ENCODE measurements at regions not wholly inside any gene's neighbourhood (a gene's known extent, or its start where the extent isn't known, plus 50 kb on each side); places are given as distances from the start of the nearest gene placed in this dataset.

- no peak for FAIRE-seq
- DNase-seq (ENCODE audit: low spot score in 2 of 2), result no peak
Measured at GRCh38 chr2:59029058-59029457, 787.9 kb upstream of the FANCL start.

GRCh38 chr2:59027320-59027719, 786.2 kb upstream of the FANCL start:
- DNase-seq (ENCODE audit: low spot score in 2 of 2) (no peak), FAIRE-seq (no peak)

- DNase-seq (ENCODE audit: low spot score in 2 of 2), result no peak
Measured at GRCh38 chr2:59025157-59025757, 784.1 kb upstream of the FANCL start.

GRCh38 chr2:59021786-59022185, 780.7 kb upstream of the FANCL start:
- FAIRE-seq (no peak), DNase-seq (ENCODE audit: low spot score in 2 of 2) (no peak)

More at GRCh38 chr2:59025157-59025757, 784.1 kb upstream of the FANCL start:
- FAIRE-seq, result no peak

GRCh38 chr2:59019566-59020159, 778.5 kb upstream of the FANCL start:
- FAIRE-seq (no peak), DNase-seq (ENCODE audit: low spot score in 2 of 2) (no peak)

GRCh38 chr2:59018737-59019136, 777.6 kb upstream of the FANCL start:
- FAIRE-seq (no peak), DNase-seq (ENCODE audit: low spot score in 2 of 2) (no peak)

- FAIRE-seq, result no peak
Measured at GRCh38 chr2:59015027-59015426, 773.9 kb upstream of the FANCL start.

GRCh38 chr2:59012971-59013370, 771.8 kb upstream of the FANCL start:
- FAIRE-seq (no peak), DNase-seq (ENCODE audit: low spot score in 2 of 2) (no peak)

More at GRCh38 chr2:59015027-59015426, 773.9 kb upstream of the FANCL start:
- DNase-seq (ENCODE audit: low spot score in 2 of 2), result no peak

- no peak for DNase-seq (ENCODE audit: low spot score in 2 of 2)
- FAIRE-seq, result no peak
Measured at GRCh38 chr2:59012234-59012633, 771.1 kb upstream of the FANCL start.

GRCh38 chr2:59008950-59009349, 767.8 kb upstream of the FANCL start:
- DNase-seq (ENCODE audit: low spot score in 2 of 2), result no peak
- no peak for FAIRE-seq

- FAIRE-seq, result no peak
- DNase-seq (ENCODE audit: low spot score in 2 of 2), result no peak
Measured at GRCh38 chr2:59005836-59006615, 764.9 kb upstream of the FANCL start.

- FAIRE-seq (no peak), DNase-seq (ENCODE audit: low spot score in 2 of 2) (no peak)
Measured at GRCh38 chr2:59004621-59005020, 763.5 kb upstream of the FANCL start.

GRCh38 chr2:59000796-59001195, 759.7 kb upstream of the FANCL start:
- DNase-seq (ENCODE audit: low spot score in 2 of 2), result no peak
- no peak for FAIRE-seq

GRCh38 chr2:58992062-58992706, 751.1 kb upstream of the FANCL start:
- FAIRE-seq, result no peak
- DNase-seq (ENCODE audit: low spot score in 2 of 2), result no peak

- DNase-seq (ENCODE audit: low spot score in 2 of 2) (no peak), FAIRE-seq (no peak)
Measured at GRCh38 chr2:58991357-58991756, 750.2 kb upstream of the FANCL start.

- FAIRE-seq (no peak), DNase-seq (ENCODE audit: low spot score in 2 of 2) (no peak)
Measured at GRCh38 chr2:58985541-58985940, 744.4 kb upstream of the FANCL start.

- FAIRE-seq (no peak), DNase-seq (ENCODE audit: low spot score in 2 of 2) (no peak)
Measured at GRCh38 chr2:58984731-58985130, 743.6 kb upstream of the FANCL start.

GRCh38 chr2:58983111-58983510, 742.0 kb upstream of the FANCL start:
- DNase-seq (ENCODE audit: low spot score in 2 of 2) (no peak), FAIRE-seq (no peak)

GRCh38 chr2:58981237-58981636, 740.1 kb upstream of the FANCL start:
- FAIRE-seq (no peak), DNase-seq (ENCODE audit: low spot score in 2 of 2) (no peak)

GRCh38 chr2:58976375-58977071, 735.4 kb upstream of the FANCL start:
- FAIRE-seq (no peak), DNase-seq (ENCODE audit: low spot score in 2 of 2) (no peak)

- FAIRE-seq, result no peak
- DNase-seq (ENCODE audit: low spot score in 2 of 2), result no peak
Measured at GRCh38 chr2:58974881-58975280, 733.8 kb upstream of the FANCL start.
